ENCODE measurements at regions not wholly inside any gene's neighbourhood (a gene's known extent, or its start where the extent isn't known, plus 50 kb on each side); places are given as distances from the start of the nearest gene placed in this dataset.
"Not testable (repeated sequence)": the region's sequence is repeated elsewhere in the genome, so short reads cannot be mapped to it uniquely, and the experiment has no call there.

DNA sequence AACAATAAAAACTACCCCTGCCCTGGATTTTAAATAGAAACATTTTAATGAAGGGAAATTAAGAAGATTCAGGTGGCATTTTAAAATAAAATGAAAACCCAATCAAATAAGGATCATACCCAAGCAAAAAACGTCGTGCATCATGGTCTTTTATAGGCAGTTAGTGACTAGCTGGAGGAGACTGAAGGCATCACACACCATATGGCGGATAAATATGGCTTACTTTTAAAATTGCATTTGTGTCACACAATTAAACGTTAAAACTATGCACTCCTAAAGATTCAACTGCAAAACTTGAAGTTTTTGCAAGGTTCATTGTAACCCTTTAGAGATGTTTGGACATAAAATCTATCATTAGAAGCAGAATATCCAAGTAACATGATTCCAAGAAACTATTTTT lies 200.1 kb upstream of the NRG3 start:
- no peak for DNase-seq

- no peak for DNase-seq
Measured at GRCh38 chr10:81679291-81679690, 195.7 kb upstream of the NRG3 start.

GRCh38 chr10:81680359-81680758 lies 194.6 kb upstream of the NRG3 start:
- no peak for DNase-seq

- DNase-seq, result no peak
Measured at GRCh38 chr10:81688459-81688858, 186.5 kb upstream of the NRG3 start.

DNA sequence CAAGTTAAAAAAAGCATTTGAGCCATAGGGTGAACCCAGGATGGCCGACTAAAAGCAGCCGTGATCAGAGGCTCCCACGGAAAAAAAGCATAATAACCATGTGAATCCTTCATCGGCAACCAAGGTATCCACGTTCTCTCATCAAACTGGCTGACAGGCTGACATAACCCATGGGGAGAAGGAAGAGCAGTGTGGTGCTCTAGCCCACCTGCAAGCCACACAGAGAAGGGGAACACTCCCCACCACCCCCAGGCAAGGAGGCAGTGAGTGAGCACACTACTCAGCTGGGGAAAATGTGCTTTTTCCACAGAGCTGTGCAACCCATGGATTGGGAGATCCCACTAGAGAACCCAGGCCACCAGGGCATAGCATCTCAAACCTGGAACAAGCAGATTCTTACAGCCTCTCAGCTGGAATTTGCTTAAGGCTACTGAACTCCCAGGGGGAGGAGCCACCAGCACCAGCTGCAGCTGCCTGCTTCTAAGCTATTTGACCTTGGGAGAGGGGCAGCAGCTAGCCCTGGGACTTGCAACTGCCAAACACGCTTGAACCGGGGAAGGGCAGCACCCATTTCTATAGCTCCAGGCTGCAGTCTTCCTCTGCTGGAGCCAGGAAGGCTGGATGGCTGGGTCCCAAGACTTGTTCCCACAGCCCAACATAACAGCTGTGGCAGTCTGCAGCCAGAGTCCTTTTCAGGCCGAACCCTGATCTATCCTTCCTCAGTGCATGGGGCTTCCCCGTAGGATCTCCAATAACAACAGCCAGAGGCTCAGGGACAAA lies 178.2 kb upstream of the NRG3 start:
- no peak for DNase-seq

DNA sequence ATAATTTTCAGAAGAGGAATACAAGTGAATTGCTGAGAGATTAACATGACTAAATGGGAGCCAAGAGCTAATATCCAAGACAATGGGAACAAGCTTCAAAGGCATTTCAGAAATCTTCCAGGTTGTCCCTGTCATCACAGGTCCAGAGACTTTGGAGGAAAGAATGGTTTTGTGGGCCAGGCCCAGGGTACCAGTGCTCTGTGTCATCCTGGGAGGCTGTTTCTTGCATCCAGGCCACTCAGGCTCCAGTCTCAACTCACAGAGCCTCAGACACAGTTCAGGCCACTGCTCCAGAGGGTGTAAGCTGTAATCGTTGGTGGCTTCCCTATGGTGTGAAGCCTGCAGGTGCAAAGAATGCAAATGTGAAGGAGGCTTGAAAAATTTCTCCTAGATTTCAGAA lies 170.4 kb upstream of the NRG3 start:
- no peak for DNase-seq

DNA sequence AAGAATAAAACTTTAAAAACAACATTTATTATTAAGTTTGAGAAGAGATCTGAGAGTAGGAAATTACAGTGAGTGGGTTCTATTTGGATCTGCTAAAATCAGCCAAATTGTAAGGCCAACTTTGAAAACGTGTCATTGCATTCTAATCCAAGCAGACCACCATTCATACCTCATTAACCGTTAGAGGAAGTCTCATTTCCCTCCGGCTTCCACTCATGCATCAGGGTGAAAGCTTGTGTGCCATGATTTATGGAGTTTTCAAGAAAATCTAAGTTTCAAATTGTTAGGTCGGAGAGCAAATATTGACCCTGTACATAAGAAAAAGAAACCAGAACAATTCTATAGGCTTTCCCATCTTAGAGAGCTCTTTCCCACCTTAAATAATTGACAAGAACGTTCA lies 166.6 kb upstream of the NRG3 start:
- no peak for DNase-seq

GRCh38 chr10:81708929-81709328 lies 166.1 kb upstream of the NRG3 start:
- no peak for DNase-seq

DNA sequence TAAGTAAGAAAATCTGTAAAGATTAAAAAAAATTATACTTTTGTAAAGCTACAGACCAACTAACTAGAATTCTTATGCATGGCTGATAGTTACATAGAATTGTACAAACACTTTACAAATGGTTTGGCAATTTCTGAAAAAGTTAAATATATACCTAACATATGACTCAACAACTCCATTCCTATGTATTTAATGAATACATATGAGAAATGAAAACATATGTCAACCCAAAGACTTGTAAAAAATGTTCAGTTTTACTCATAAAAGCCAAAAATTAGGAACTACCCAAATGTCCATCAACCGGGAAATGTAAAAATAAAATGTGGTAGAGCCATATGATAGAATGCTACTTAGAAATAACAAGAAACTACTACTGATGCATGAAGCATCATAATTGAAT lies 152.6 kb upstream of the NRG3 start:
- DNase-seq, result no peak

DNA sequence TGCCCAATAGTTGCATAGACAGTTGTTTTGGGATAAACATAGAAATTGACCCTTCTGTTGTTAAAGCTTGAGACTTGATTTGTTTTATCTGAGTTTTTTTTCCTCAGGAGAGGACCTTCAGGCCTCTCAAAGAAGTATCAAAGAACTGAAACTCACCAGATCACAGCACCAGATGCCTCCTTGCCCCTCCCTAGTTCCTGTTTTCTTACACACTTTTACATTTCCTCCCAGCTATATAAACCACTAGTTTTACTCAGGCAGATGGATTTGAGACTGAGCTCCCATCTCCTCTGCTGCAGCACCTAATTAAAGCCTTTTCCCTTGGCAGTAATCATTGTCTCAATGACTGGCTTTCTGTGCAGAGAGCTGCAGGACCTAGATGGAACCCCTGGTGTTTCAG lies 150.6 kb upstream of the NRG3 start:
- DNase-seq, result no peak

DNA sequence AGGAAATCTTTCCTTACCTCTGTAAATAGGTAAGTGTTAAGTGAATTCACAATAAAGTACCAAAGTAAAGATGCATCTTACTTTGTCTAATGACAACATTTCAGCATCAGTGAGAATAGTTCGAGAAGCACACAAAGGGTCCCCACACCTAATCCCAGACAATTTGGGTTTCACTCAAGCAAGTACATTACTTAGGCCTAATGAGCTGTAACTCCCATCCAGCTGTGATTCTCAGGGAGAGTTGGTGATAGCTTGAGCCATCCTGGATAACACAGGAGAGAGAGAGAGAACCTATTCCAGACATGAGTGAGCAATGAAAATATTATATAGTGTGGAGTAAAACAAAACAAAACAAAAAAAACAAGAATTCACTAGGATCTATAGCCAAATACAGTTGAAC lies 149.1 kb upstream of the NRG3 start:
- no peak for DNase-seq

GRCh38 chr10:81728692-81729091 lies 146.3 kb upstream of the NRG3 start:
- no peak for DNase-seq

DNA sequence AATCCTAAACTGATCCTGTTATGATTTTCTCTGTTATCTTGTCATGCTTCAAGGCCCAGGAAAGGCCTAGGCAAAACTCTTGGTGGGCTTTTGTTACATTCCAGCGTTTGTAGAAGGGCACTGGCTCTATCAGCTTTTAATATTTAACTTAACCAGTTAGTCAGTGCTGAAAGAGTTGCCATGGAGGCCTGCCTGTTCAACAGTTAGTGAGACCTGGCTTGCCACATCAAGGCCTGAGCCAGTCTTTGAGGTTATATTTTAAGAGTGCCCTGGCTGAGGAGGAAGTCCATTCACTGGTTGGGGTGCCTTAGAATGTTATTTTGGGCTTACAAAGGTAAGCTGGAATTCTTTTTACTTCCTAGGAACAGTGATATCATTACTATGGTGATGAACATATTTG lies 144.1 kb upstream of the NRG3 start:
- no peak for DNase-seq

- no peak for DNase-seq
Measured at GRCh38 chr10:81733542-81733941, 141.5 kb upstream of the NRG3 start.

GRCh38 chr10:81735167-81735566 lies 139.8 kb upstream of the NRG3 start:
- DNase-seq, result not testable (repeated sequence)

- no peak for DNase-seq
Measured at GRCh38 chr10:81759111-81759510, 115.9 kb upstream of the NRG3 start.

- no peak for DNase-seq
Measured at GRCh38 chr10:81784111-81784597, 90.8 kb upstream of the NRG3 start.

DNA sequence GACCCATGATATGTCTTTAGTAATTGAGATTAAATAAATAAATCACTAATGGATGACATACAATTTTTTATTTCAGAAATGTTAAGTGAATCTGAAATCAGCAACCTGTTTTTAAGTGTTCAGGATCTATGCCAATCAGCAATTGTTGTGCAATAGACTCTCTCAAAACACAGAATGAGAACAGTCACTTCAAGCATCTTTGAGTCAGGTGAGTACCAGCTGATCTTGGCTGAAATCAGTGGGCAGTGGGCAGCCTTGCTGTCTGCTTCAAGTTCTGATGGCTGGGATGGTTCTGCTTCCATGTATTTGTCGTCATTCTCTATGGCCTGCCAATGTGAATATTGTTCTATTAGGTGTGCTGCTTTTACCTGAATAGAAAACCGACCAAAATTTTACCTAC lies 82.3 kb upstream of the NRG3 start:
- no peak for DNase-seq

GRCh38 chr10:81806842-81807241 lies 68.2 kb upstream of the NRG3 start:
- no peak for DNase-seq

- DNase-seq, result no peak
Measured at GRCh38 chr10:81814842-81815241, 60.2 kb upstream of the NRG3 start.

DNA sequence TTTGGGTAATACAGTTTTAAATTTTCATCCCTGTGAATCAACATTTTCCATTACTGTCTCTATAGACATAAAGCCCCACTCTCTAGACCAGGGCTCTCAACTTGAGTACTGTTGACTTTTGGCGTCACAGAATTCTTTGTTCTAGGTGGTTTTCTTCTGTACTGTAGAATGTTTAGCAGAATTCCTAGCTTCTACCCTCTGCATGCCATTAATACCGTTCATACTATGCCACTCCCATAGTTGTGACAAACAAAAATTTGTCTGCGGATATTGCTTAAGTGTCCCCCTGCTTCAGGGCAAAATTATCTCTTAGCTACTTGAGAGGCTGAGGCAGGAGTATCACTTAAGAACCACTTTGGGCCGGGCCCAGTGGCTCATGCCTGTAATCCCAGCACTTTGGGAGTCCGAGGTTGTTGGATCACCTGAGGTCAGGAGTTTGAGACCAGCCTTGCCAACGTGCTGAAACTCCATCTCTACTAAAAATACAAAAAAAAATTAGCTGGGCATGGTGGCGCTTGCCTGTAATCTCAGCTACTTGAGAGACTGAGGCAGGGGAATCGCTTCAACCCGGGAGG lies 57.3 kb upstream of the NRG3 start:
- no peak for DNase-seq

DNA sequence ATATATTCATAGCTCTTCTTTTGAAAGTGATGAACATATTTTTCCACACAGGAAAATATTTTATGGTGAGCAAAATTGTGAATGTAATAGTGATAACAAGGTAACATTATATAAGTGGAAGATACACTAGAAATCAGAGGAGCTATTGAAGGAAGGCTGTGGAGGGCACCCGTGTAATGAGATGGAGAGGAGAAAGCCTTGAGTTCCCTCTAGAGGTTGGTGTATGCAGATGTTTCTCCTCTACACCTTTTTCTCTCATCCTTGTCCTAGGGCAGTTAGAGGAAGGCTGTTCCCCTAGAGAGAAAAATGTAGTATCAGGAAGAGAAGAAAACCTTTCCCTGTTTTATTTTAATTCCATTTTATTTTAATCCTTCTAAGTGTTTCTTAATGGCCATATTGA lies 54.6 kb upstream of the NRG3 start:
- DNase-seq, result no peak

Measured in effector CD4-positive, alpha-beta T cell (primary cell).